CD4-positive, alpha-beta T cell treated with Interleukin-1 beta for 1 hour (primary cell): ENCODE measurements at regions not wholly inside any gene's neighbourhood (a gene's known extent, or its start where the extent isn't known, plus 50 kb on each side); places are given as distances from the start of the nearest gene placed in this dataset.
"Not testable (repeated sequence)": the region's sequence is repeated elsewhere in the genome, so short reads cannot be mapped to it uniquely, and the experiment has no call there.

Experiments
- DNase-seq, 2 donors: peaks; one replicate each; pipeline ENCODE4 v3.0.0-alpha.2; 2020 to 2022

GRCh38 chr4:173752610-173753230, 222.7 kb upstream of the HAND2 start:
- DNase-seq: no peak

- DNase-seq: no peak
Measured at GRCh38 chr4:173748353-173748752, 218.3 kb upstream of the HAND2 start.

- DNase-seq: no peak
Measured at GRCh38 chr4:173747537-173748257, 217.7 kb upstream of the HAND2 start.

GRCh38 chr4:173746424-173746823, 216.4 kb upstream of the HAND2 start:
- no peak for DNase-seq

- no peak for DNase-seq
Measured at GRCh38 chr4:173745765-173746164, 215.7 kb upstream of the HAND2 start.

- no peak for DNase-seq
Measured at GRCh38 chr4:173736840-173737239, 206.8 kb upstream of the HAND2 start.

- DNase-seq: no peak
Measured at GRCh38 chr4:173735585-173735984, 205.6 kb upstream of the HAND2 start.

- DNase-seq: no peak
Measured at GRCh38 chr4:173735049-173735448, 205.0 kb upstream of the HAND2 start.

- no peak for DNase-seq
Measured at GRCh38 chr4:173731257-173731656, 201.2 kb upstream of the HAND2 start.

GRCh38 chr4:173722075-173722474, 192.0 kb upstream of the HAND2 start:
- DNase-seq: no peak

GRCh38 chr4:173718504-173718903, 188.5 kb upstream of the HAND2 start:
- not testable (repeated sequence) for DNase-seq

- DNase-seq: no peak
Measured at GRCh38 chr4:173717581-173717980, 187.6 kb upstream of the HAND2 start.

- no peak for DNase-seq
Measured at GRCh38 chr4:173714456-173714855, 184.4 kb upstream of the HAND2 start.

- no peak for DNase-seq
Measured at GRCh38 chr4:173713026-173713425, 183.0 kb upstream of the HAND2 start.

- no peak for DNase-seq
Measured at GRCh38 chr4:173707658-173708419, 177.8 kb upstream of the HAND2 start.

GRCh38 chr4:173704201-173704600, 174.2 kb upstream of the HAND2 start:
- no peak for DNase-seq

- DNase-seq: no peak
Measured at GRCh38 chr4:173703021-173703420, 173.0 kb upstream of the HAND2 start.

GRCh38 chr4:173700650-173701049, 170.6 kb upstream of the HAND2 start:
- DNase-seq: no peak

GRCh38 chr4:173699841-173700475, 169.9 kb upstream of the HAND2 start:
- no peak for DNase-seq

GRCh38 chr4:173698557-173699262, 168.7 kb upstream of the HAND2 start:
- no peak for DNase-seq

- DNase-seq: no peak
Measured at GRCh38 chr4:173697840-173698239, 167.8 kb upstream of the HAND2 start.

- DNase-seq: no peak
Measured at GRCh38 chr4:173696551-173696950, 166.5 kb upstream of the HAND2 start.

GRCh38 chr4:173696011-173696410, 166.0 kb upstream of the HAND2 start:
- no peak for DNase-seq
